ENCODE measurements at regions not wholly inside any gene's neighbourhood (a gene's known extent, or its start where the extent isn't known, plus 50 kb on each side); places are given as distances from the start of the nearest gene placed in this dataset.

- no peak for TF ChIP-seq EZH2 (IDR thresholded peaks at IDR 0.05; ENCODE audit: borderline replicate concordance, low read length)
- H3F3A ChIP-seq (ENCODE audit: insufficient read depth, low read length) = no peaks in the 10 kb centered on the region
- no peak overlapping the region for H3K27ac ChIP-seq (ENCODE audit: low read depth, low read length, poor library complexity, severe bottlenecking)
- no peak overlapping the region for H3K4me3 ChIP-seq (ENCODE audit: low read depth, low read length, poor library complexity, severe bottlenecking)
- H3K9me2 ChIP-seq (ENCODE audit: low read depth, low read length) = no peaks in the 10 kb centered on the region
- no peak overlapping the region for H3K4me2 ChIP-seq (ENCODE audit: low read length)
- H3K79me2 ChIP-seq (ENCODE audit: insufficient read depth, low read length) = no peaks in the 10 kb centered on the region
- H3K9me3 ChIP-seq (ENCODE audit: low read length) = no peaks in the 10 kb centered on the region
- H2AFZ ChIP-seq (ENCODE audit: low read length) = no peak overlapping the region
- H4K20me1 ChIP-seq (ENCODE audit: insufficient read depth, low read length) = no peaks in the 10 kb centered on the region
- no peaks in the 10 kb centered on the region for H3K27me3 ChIP-seq (ENCODE audit: insufficient read depth, low read length)
- no peak overlapping the region for H3K9ac ChIP-seq (ENCODE audit: low read length)
- no peaks in the 10 kb centered on the region for H3K4me1 ChIP-seq (ENCODE audit: insufficient read depth, low read length, severe bottlenecking)
- H3K36me3 ChIP-seq (ENCODE audit: insufficient read depth, low read length) = no peaks in the 10 kb centered on the region
Observed at GRCh38 chr4:16310606-16311005, 84.3 kb upstream of the TAPT1 start.

- H3K9me2 ChIP-seq (ENCODE audit: low read depth, low read length) = no peaks in the 10 kb centered on the region
- no peaks in the 10 kb centered on the region for H4K20me1 ChIP-seq (ENCODE audit: insufficient read depth, low read length)
- H3K27me3 ChIP-seq (ENCODE audit: insufficient read depth, low read length) = no peaks in the 10 kb centered on the region
- no peak overlapping the region for H3K9ac ChIP-seq (ENCODE audit: low read length)
- no peak overlapping the region for H3K4me3 ChIP-seq (ENCODE audit: low read depth, low read length, poor library complexity, severe bottlenecking)
- no peaks in the 10 kb centered on the region for H3K4me1 ChIP-seq (ENCODE audit: insufficient read depth, low read length, severe bottlenecking)
- no peak for TF ChIP-seq EZH2 (IDR thresholded peaks at IDR 0.05; ENCODE audit: borderline replicate concordance, low read length)
- TF ChIP-seq CTCF (IDR thresholded peaks at IDR 0.05; ENCODE audit: low read length) = no peak
- no peaks in the 10 kb centered on the region for H3K36me3 ChIP-seq (ENCODE audit: insufficient read depth, low read length)
- H3K79me2 ChIP-seq (ENCODE audit: insufficient read depth, low read length) = no peaks in the 10 kb centered on the region
- H2AFZ ChIP-seq (ENCODE audit: low read length) = no peak overlapping the region
- no peak overlapping the region for H3K27ac ChIP-seq (ENCODE audit: low read depth, low read length, poor library complexity, severe bottlenecking)
- no peak overlapping the region for H3K4me2 ChIP-seq (ENCODE audit: low read length)
- H3F3A ChIP-seq (ENCODE audit: insufficient read depth, low read length) = no peaks in the 10 kb centered on the region
- no peaks in the 10 kb centered on the region for H3K9me3 ChIP-seq (ENCODE audit: low read length)
Observed at GRCh38 chr4:16302648-16303047, 76.4 kb upstream of the TAPT1 start.

GRCh38 chr4:16297003-16297402 lies 70.7 kb upstream of the TAPT1 start:
- H3K27me3 ChIP-seq (ENCODE audit: insufficient read depth, low read length) = no peaks in the 10 kb centered on the region
- H3F3A ChIP-seq (ENCODE audit: insufficient read depth, low read length) = no peaks in the 10 kb centered on the region
- TF ChIP-seq EZH2 (IDR thresholded peaks at IDR 0.05; ENCODE audit: borderline replicate concordance, low read length) (no peak), CTCF (IDR thresholded peaks at IDR 0.05; ENCODE audit: low read length) (no peak)
- H3K9me3 ChIP-seq (ENCODE audit: low read length) = no peaks in the 10 kb centered on the region
- H3K9ac ChIP-seq (ENCODE audit: low read length) = no peak overlapping the region
- H3K36me3 ChIP-seq (ENCODE audit: insufficient read depth, low read length) = no peaks in the 10 kb centered on the region
- H3K9me2 ChIP-seq (ENCODE audit: low read depth, low read length) = no peaks in the 10 kb centered on the region
- no peak overlapping the region for H3K4me2 ChIP-seq (ENCODE audit: low read length)
- no peaks in the 10 kb centered on the region for H3K4me1 ChIP-seq (ENCODE audit: insufficient read depth, low read length, severe bottlenecking)
- no peaks in the 10 kb centered on the region for H4K20me1 ChIP-seq (ENCODE audit: insufficient read depth, low read length)
- no peak overlapping the region for H3K27ac ChIP-seq (ENCODE audit: low read depth, low read length, poor library complexity, severe bottlenecking)
- no peak overlapping the region for H3K4me3 ChIP-seq (ENCODE audit: low read depth, low read length, poor library complexity, severe bottlenecking)
- no peaks in the 10 kb centered on the region for H3K79me2 ChIP-seq (ENCODE audit: insufficient read depth, low read length)
- no peak overlapping the region for H2AFZ ChIP-seq (ENCODE audit: low read length)

GRCh38 chr4:16294455-16294854 lies 68.2 kb upstream of the TAPT1 start:
- Histone ChIP-seq H3K36me3 (ENCODE audit: insufficient read depth, low read length) (no peaks in the 10 kb centered on the region), H3K4me2 (ENCODE audit: low read length) (no peak overlapping the region), H3K4me1 (ENCODE audit: insufficient read depth, low read length, severe bottlenecking) (no peaks in the 10 kb centered on the region)

More at GRCh38 chr4:16294455-16294854, 68.2 kb upstream of the TAPT1 start:
- Histone ChIP-seq H3F3A (ENCODE audit: insufficient read depth, low read length) (no peaks in the 10 kb centered on the region), H3K27ac (ENCODE audit: low read depth, low read length, poor library complexity, severe bottlenecking) (no peak overlapping the region), H3K9ac (ENCODE audit: low read length) (no peak overlapping the region), H3K9me3 (ENCODE audit: low read length) (no peaks in the 10 kb centered on the region), H3K27me3 (ENCODE audit: insufficient read depth, low read length) (no peaks in the 10 kb centered on the region), H3K9me2 (ENCODE audit: low read depth, low read length) (no peaks in the 10 kb centered on the region), H2AFZ (ENCODE audit: low read length) (no peak overlapping the region), H4K20me1 (ENCODE audit: insufficient read depth, low read length) (no peaks in the 10 kb centered on the region), H3K4me3 (ENCODE audit: low read depth, low read length, poor library complexity, severe bottlenecking) (no peak overlapping the region), H3K79me2 (ENCODE audit: insufficient read depth, low read length) (no peaks in the 10 kb centered on the region)
- TF ChIP-seq CTCF (IDR thresholded peaks at IDR 0.05; ENCODE audit: low read length) (no peak), EZH2 (IDR thresholded peaks at IDR 0.05; ENCODE audit: borderline replicate concordance, low read length) (no peak)
